NCI-H345 (cell line): ENCODE measurements at regions not wholly inside any gene's neighbourhood (a gene's known extent, or its start where the extent isn't known, plus 50 kb on each side); places are given as distances from the start of the nearest gene placed in this dataset.
"Not testable (repeated sequence)": the region's sequence is repeated elsewhere in the genome, so short reads cannot be mapped to it uniquely, and the experiment has no call there.

Experiments
- DNase-seq: peaks from one replicate; lab custom pipeline; 2025; lab: John Stamatoyannopoulos, UW

DNA sequence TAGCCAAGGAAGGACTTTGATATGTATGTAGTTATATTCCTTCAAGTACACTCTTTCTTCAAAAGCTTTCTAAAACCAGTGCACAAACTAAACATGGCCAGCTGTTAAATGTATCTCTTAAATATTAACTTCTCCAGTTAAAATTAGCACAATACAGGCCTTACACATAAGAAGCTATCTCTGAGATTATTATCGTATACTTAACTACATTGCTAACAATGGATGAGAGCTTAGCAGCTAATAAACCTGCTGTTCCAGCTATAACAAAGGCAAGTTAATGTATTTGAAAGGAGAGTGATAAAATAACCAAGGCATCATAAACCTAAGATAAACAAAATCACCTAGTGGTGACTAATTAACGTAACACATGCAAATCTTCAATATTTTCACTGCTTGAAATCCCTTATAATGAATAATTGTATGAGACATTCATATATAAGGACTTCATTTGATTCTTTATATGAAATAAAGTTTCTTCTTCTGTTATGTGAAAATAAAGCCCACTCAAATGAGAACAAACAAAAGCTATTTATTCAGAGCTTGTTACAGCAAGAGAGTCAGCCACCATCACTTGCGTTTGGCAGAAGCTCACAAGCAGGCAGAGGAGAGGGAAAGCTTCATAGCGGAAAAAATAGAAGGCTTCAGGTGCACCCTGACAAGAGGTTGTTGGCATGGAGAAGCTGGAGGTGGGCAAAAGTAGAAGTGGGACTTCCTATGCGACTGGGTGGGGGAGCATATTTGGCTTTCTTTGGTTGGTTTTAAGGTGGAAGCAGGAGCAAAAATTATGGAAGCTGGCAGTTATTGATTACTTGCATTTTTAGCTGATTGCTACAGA lies 274.1 kb upstream of the CHRM3 start:
- no peak for DNase-seq

DNA sequence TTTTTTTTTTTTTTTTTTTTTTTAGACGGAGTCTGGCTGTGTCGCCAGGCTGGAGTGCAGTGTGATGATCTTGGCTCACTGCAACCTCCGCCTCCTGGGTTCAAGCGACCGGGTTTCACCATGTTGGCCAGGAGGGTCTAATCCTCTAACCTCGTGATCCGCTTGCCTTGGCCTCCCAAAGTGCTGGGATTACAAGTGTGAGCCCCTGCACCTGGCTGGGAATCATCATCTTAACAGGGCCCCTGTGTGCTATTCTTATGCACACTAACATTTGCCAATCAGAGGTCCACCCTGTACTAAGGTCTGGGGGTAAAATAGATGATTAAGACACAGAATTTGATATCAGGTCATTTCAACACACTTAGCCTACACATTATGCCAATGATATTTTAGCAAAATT lies 278.7 kb upstream of the CHRM3 start:
- DNase-seq, result no peak

- not testable (repeated sequence) for DNase-seq
Observed at GRCh38 chr1:239106689-239107088, 279.7 kb upstream of the CHRM3 start.

DNA sequence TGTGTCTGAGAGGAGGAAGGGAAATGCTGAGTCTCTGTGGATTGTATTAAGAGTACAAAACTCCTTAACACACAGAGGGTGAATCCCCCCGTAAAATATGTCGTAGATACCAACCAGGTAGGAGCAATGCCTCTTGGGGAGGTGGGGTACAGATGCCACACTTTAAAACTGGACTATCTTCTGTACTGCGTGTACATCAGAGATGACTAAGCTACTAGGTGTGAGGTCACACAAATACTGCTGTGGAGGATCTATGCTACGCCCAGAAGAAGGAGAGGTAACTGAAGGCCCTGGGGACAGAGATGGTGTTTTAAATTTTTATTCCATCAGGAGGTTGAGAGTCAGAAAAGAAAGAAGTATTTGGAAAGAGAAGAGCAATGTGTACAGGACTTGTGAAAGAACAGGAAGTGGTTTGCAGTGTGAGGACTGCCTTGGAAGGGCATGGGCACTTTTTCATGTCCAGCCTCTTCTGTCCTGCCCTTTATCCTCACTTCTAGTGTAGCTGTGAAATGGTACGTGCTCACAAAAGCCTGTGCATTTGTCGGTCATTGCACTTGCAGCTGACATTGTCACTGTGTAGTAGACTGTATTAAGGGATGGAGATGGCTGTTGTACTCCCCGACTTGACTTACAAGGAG lies 287.8 kb upstream of the CHRM3 start:
- DNase-seq, result no peak

DNA sequence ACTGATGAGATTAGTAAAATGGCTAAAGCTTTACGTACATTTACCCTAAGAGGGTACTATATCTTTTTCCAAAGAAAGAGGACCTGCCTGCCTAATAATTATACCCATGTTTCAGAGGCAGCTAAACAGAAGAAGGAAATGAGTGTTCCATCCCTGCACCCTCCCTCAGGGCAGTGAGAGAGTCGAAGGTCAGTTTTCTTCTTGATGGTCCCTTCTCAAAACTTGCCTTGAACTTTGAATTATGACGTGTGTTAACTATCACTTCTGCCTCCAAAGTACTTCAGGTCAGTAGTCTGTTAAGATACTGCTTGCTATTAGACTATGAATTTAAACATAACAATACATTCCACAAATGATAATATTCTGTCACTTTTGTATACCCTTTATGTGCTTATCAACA lies 294.8 kb upstream of the CHRM3 start:
- DNase-seq, result no peak

GRCh38 chr1:239084459-239085080 lies 301.8 kb upstream of the CHRM3 start:
- DNase-seq, result no peak

DNA sequence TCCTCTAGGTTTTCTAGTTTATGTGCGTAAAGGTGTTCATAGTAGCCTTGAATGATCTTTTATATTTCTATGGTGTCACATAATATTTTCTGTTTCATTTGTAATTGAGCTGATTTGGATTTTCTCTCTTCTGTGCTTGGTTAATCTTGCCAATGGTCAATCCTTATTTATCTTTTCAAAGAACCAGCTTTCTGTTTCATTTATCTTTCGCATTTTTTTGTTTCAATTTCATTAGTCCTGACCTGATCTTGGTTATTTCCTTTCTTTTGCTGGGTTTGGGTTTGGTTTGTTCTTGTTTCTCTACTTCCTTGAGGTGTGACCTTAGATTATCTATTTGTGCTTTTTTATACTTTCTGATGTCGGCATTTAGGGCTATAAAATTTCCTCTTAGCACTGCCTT lies 304.4 kb upstream of the CHRM3 start:
- not testable (repeated sequence) for DNase-seq

DNA sequence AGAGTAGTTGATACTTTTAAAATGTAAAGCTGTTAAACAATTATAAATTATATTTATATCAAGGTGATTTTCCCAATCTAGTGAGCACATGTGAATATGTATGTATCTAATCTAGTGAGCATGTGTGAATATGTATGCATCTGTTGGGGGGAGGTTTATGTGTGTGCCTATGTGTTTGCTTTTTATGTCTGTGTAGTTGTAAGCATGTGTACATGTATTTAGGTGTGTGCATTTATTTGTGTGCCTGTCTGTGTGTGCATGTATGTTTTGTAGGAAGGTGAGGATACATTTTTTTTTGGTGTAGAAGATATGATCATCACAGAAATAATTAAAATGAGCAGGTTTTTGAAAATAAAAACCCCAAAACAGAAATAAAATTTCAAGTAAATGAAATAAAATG lies 318.9 kb upstream of the CHRM3 start:
- no peak for DNase-seq

- no peak for DNase-seq
Observed at GRCh38 chr1:239067058-239067457, 319.3 kb upstream of the CHRM3 start.

GRCh38 chr1:239061770-239062169 lies 324.6 kb upstream of the CHRM3 start:
- no peak for DNase-seq

DNA sequence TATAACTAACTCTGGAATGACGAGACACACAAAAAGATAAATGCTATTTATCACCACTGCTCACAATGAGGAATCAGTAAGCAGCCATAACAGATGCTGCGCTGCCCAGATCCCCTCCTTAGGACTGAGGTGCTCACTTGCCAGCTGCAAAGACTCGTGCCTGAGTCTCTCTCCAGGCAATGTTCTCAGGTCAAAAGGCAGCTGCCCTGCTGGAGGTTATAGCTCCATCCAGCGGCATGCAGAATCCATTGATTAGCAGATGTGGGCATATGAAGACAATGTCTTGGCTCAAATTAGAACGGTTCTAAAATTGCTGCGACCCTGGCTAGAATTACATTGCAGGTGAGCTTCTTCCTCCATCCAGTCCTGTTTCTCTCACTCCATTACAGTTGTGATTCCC lies 328.2 kb upstream of the CHRM3 start:
- no peak for DNase-seq

GRCh38 chr1:239056940-239057339 lies 329.4 kb upstream of the CHRM3 start:
- no peak for DNase-seq

- DNase-seq, result no peak
Observed at GRCh38 chr1:239053279-239053678, 333.1 kb upstream of the CHRM3 start.

DNA sequence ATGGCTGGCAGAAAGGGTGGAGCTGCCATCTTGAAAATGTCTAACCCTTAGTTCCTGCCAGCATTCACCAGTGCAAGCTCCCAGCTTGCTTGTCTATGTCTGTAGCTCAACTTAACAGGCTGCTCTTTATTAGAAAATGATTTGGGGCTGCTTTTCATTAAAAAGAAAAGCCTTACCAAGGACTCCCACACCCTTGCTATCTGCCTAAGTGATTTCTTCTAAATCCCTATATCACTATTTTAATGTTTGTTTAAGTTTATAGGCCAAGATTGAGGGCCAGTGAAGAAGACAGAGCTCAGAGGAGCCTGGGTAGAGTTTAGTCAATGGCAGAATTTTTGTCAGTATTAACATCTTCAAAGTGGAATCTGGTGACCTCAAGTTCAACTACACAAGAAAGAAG lies 336.8 kb upstream of the CHRM3 start:
- no peak for DNase-seq

DNA sequence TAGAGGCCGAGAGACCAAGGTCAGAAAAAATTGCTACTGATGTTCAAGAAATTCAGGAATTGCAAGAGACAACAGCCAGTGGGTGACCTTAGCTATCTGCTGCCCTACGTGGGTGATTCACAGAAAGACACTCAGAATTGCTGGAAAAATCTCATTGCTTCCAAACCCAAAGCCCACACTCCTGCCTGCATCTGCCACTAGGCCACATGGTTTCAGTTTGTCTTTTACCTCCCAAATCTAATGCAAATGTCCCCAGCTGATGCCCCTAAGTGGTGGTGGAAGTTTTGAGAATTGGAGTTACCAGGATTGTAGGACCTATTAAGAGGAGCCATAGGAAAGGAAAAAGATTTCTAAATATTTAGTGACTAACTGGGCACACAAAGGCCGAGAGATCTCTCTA lies 341.5 kb upstream of the CHRM3 start:
- DNase-seq, result no peak

DNA sequence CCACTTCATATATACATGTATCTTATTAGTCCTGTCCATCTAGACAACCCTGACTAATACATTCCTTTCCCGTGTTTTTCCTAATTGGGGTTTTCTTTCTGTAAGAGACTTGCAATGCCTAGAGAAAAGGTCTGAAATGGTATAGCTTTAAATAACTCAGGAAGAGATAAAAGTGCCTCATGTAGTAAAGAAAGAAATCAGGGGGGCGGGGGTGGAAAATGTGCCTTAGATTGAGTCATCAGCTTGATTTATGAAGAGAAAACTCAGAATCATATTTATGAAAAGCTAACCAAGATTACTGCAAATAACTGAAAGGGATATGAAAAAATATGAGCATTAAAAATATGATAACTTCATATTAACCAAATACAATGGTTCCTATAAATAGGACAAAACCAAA lies 345.8 kb upstream of the CHRM3 start:
- no peak for DNase-seq

GRCh38 chr1:239031310-239031709 lies 355.1 kb upstream of the CHRM3 start:
- no peak for DNase-seq

GRCh38 chr1:239025997-239026694 lies 360.2 kb upstream of the CHRM3 start:
- DNase-seq, result no peak

DNA sequence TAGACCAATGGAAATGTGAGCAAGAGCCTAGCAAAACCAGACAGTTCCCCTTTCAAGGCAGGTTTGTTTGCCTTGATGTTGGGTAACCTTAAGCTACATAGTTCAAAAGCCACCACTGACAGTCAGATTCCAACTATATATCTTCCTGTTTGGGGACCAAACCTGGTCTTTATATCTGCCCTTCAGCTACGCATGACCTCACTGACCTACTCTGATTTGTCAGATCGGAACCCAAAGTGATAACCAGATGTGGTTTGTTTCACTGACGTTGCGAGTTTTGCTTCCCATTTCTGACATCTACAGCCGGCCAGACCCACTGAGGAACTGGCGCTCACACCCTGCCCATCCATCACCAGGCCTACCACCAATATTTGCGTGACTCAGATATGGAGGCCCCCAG lies 361.1 kb upstream of the CHRM3 start:
- DNase-seq, result no peak

DNA sequence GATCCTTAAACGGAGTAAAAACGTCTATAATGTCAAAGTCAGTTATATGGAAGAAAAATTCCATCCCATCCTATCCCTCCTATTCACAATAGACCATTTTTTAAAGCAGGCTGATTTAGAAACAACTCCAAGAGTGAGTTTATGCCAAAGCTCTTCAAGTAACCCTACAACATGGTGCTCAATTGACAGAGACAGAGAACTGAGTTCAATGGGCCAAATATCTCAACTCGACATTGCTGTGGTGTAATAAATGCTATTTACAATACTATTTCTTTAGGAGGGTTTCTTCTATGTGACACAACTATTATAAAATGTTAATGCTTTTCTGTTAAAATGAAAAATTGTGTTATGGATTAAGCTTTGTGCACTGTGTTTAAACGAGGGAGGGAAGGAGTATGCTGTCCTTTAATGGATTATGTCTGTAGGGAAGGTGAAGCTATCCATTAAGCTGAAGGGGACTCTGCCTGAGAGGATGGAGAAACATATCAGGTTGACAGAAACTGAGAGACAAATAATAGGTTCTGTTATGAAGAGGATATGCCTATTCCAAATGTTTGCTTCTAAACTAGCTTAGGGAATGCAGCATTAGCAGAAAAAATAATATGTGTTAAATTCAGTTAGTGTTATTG lies 362.5 kb upstream of the CHRM3 start:
- DNase-seq, result no peak

GRCh38 chr1:239016337-239016736 lies 370.0 kb upstream of the CHRM3 start:
- DNase-seq, result no peak

DNA sequence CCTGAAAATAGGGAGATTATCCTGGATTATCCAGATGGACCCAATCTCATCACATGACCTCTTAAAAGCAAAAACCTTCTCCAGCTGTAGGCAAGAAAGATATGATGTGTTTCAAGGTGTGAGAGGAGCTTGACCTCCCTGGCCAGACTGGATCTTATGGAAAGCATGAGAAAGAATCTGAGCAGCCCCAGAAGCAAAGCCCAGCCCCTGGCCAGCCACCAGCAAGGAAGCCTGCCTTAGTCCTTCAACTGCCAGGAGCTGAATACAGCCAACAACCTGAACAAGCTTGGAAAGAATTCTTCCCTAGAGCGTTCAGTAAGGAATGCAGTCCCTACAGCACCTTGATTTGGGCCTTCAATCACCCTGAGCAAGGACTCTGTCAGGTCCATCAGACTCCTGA lies 375.0 kb upstream of the CHRM3 start:
- no peak for DNase-seq
